Upper lobe of right lung (tissue), 1 donor: ENCODE measurements at regions not wholly inside any gene's neighbourhood (a gene's known extent, or its start where the extent isn't known, plus 50 kb on each side); places are given as distances from the start of the nearest gene placed in this dataset.

Experiments
- ATAC-seq: fragments of 200-7000 bp; cut with Tn5 transposase; one replicate; pipeline ENCODE4 v1.9.1; 2020; ENCODE audit warnings: mild to moderate bottlenecking, moderate library complexity
- DNase-seq: peaks from one replicate; pipeline ENCODE4 v3.0.0-alpha.2; 2020
- H3K27ac ChIP-seq: fragments of 200-600 bp; one replicate; pipeline ENCODE4 v1.8.0; 2022
- H3K27me3 ChIP-seq: fragments of 200-600 bp; one replicate; pipeline ENCODE4 v1.8.0; 2022; ENCODE audit warnings: mild to moderate bottlenecking
- H3K36me3 ChIP-seq: fragments of 200-600 bp; one replicate; pipeline ENCODE4 v1.8.0; 2022
- H3K4me1 ChIP-seq: fragments of 200-600 bp; one replicate; pipeline ENCODE4 v1.8.0; 2022
- H3K4me3 ChIP-seq: fragments of 200-600 bp; one replicate; pipeline ENCODE4 v1.8.0; 2022; ENCODE audit warnings: mild to moderate bottlenecking
- H3K9me3 ChIP-seq: fragments of 200-600 bp; one replicate; pipeline ENCODE4 v1.8.0; 2022
- CTCF ChIP-seq: fragments of 200-600 bp; IDR thresholded peaks from one replicate; pipeline ENCODE4 v1.8.0; 2022; ENCODE audit warnings: antibody characterized with exemption
- intact Hi-C: fragments of 100-400 bp; cut with DNase I; formaldehyde crosslinking; loops from one replicate; pipeline ENCODE4 v1.11.0; 2022
- donor health status: DM: no; HTN: yes; CAD: no; lungs with severe emphysema.

DNA sequence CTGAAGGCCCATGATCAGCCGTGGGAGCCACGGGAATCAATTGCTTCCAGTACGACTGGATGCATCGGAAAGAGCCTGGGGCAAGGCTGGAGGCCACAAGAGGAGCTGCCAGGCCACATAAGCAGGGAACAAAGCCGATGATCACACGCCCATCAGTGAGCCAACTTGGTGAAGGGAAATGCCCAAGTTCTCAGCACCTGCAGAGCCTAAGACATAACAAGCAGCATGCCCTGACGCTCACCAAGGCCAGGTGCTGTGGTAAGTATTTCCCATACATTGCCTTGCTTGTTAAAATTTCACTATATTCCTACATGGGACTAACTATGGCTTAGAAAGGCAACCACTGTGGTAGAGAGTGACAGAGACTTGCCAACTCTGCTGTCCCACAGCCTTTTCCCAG is 555.9 kb downstream of the BCL11B start:
- Histone ChIP-seq H3K9me3 (no peaks in the 10 kb centered on the region), H3K36me3 (no peaks in the 10 kb centered on the region), H3K27ac (no peak overlapping the region), H3K27me3 (peaks cover 4% of the 10 kb centered on the region), H3K4me3 (no peak overlapping the region), H3K4me1 (no peaks in the 10 kb centered on the region)
- intact Hi-C loops, result no loop called here
- TF ChIP-seq CTCF, result no peak
- no peak for ATAC-seq
- DNase-seq, result no peak

- Histone ChIP-seq H3K9me3 (no peaks in the 10 kb centered on the region), H3K4me3 (no peak overlapping the region), H3K27ac (no peak overlapping the region), H3K27me3 (no peaks in the 10 kb centered on the region), H3K36me3 (no peaks in the 10 kb centered on the region), H3K4me1 (no peaks in the 10 kb centered on the region)
- intact Hi-C loops, result no loop called here
- DNase-seq, result no peak
- no peak for ATAC-seq
- no peak for TF ChIP-seq CTCF
Observed at GRCh38 chr14:98721061-98721460, 550.9 kb downstream of the BCL11B start.

DNA sequence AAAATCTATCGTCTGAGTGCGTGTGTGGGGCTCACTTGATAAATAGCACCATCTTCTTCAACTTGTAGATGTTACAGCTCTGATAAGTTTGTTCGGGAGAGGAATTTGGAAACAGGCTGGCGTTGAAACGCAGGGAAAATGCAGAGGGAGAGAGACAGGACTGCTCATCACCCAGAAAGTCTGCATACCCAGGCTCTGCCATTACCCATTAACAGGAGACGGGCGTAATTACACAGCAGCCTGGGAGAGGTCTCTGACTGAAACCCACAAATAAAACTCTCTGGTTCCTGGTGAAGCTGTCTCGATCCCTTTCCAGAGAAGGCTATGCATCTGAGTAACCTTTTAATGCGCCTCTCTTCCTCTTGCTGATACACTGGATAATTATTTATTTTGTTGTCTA is 547.3 kb downstream of the BCL11B start:
- Histone ChIP-seq H3K36me3 (no peaks in the 10 kb centered on the region), H3K27ac (no peak overlapping the region), H3K27me3 (peaks cover 7% of the 10 kb centered on the region), H3K4me1 (no peaks in the 10 kb centered on the region), H3K9me3 (no peaks in the 10 kb centered on the region), H3K4me3 (no peak overlapping the region)
- no peak for TF ChIP-seq CTCF
- no peak for ATAC-seq
- DNase-seq, result no peak
- intact Hi-C loops, result no loop called here

DNA sequence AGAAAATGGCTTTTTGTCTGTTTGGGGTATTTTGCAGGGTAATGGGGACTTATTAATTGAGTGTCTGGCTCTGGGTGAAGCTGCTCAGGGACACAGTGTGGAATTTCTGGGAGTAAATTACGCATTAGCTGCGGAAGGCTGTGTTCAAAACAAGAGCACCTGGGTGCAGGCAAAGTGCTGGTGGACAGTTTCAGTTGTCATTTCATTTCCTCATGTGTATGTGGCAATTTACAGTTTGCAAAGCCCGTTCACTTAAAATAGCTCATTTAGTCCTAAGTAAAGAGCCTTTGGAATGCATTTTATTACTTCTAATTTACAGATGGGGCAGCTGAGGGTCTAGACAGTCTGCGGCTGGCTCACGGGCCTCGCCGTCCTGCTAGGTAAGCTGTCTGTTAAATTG is 546.8 kb downstream of the BCL11B start:
- H3K4me3 ChIP-seq, result no peak overlapping the region
- DNase-seq, result no peak
- intact Hi-C loops, result no loop called here

DNA sequence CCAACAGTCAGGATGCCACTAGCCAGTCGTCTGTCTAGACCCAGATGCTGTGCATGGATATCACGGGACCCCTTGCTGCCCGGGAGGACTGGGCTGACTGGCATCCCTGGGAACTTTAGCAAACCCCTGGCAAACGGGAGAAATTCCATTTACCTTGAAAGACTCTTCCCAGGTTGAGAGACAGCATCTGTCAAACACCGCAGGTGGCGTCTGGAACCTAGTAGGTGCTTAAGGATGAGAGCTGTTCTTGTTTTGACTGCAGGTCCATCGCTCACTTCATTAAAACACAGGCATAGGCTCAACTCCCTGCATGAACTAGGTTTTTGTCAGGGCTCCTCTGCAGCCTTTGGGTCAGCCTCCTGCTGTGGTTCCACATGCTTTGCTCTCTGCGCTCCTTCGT is 546.3 kb downstream of the BCL11B start:
- Histone ChIP-seq H3K27ac (no peak overlapping the region), H3K4me3 (no peak overlapping the region), H3K36me3 (no peaks in the 10 kb centered on the region), H3K27me3 (peaks cover 7% of the 10 kb centered on the region), H3K4me1 (no peaks in the 10 kb centered on the region), H3K9me3 (no peaks in the 10 kb centered on the region)
- TF ChIP-seq CTCF, result no peak
- ATAC-seq (no peak), DNase-seq (no peak)
- intact Hi-C loops, result no loop called here

More for the DNA sequence above, 546.8 kb downstream of the BCL11B start:
- no peaks in the 10 kb centered on the region for H3K36me3 ChIP-seq
- ATAC-seq, result no peak
- TF ChIP-seq CTCF, result no peak
- no peaks in the 10 kb centered on the region for H3K9me3 ChIP-seq
- H3K4me1 ChIP-seq, result no peaks in the 10 kb centered on the region
- no peak overlapping the region for H3K27ac ChIP-seq
- H3K27me3 ChIP-seq, result peaks cover 7% of the 10 kb centered on the region
